ENCODE measurements at regions not wholly inside any gene's neighbourhood (a gene's known extent, or its start where the extent isn't known, plus 50 kb on each side); places are given as distances from the start of the nearest gene placed in this dataset.
A peak's percentile ranks its signal among the peaks of the same experiment; 100 is the strongest.

- no peak for TF ChIP-seq CTCF (conservative IDR thresholded peaks at IDR 0.05; ENCODE audit: control insufficient read depth, insufficient read depth, low read depth, low read length)
- DNase-seq (ENCODE audit: low read depth), result no peak
- H3K4me3 ChIP-seq (ENCODE audit: control insufficient read depth, low read depth, low read length), result no peak overlapping the region
Observed at GRCh38 chr2:198763793-198764192, 693.9 kb downstream of the SATB2 start.

DNA sequence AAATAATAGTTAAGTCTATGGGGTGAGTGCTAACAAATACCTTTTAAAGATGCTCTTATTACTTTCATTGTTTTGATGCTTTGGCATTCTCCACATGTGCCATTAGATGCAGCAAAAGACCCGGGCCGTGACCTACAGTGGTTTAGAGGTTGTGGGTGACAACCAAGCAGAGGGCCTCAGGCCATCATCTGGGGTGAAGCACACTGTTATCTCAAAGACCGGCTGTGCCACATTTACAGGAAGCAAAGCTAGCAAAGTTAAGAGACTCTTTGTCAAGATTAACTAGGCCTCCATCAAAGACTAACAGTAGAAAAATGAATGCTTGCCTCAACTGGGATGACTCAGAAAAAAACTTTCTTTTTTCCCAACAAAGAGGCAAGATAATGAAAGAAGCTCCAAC lies 695.3 kb downstream of the SATB2 start:
- no peak for TF ChIP-seq CTCF (conservative IDR thresholded peaks at IDR 0.05; ENCODE audit: control insufficient read depth, insufficient read depth, low read depth, low read length)
- no peak for DNase-seq (ENCODE audit: low read depth)

GRCh38 chr2:198757069-198757468 lies 700.7 kb downstream of the SATB2 start:
- DNase-seq (ENCODE audit: low read depth), result no peak
- no peak overlapping the region for H3K4me3 ChIP-seq (ENCODE audit: control insufficient read depth, low read depth, low read length)
- TF ChIP-seq CTCF (conservative IDR thresholded peaks at IDR 0.05; ENCODE audit: control insufficient read depth, insufficient read depth, low read depth, low read length), result no peak

More for the DNA sequence above, 695.3 kb downstream of the SATB2 start:
- H3K4me3 ChIP-seq (ENCODE audit: control insufficient read depth, low read depth, low read length), result no peak overlapping the region

DNA sequence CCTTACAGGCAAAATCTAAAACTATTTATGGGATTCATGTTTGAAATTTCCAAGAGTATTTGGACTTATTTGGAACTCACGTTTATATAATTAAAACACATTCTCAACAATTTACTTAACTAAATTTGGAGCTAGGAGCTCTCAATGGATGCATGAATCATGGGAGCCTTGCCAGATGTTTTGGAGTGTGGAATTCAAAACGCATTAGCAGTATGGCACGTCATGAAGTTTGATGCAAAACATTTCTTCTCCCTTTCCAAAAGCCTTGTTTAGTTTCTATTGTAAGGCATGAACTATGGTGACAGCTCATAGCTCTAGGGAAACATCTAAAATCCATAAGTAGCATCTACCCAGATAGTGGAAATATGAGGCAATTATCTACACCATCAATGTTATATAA lies 701.6 kb downstream of the SATB2 start:
- TF ChIP-seq CTCF (conservative IDR thresholded peaks at IDR 0.05; ENCODE audit: control insufficient read depth, insufficient read depth, low read depth, low read length), result no peak
- H3K4me3 ChIP-seq (ENCODE audit: control insufficient read depth, low read depth, low read length), result no peak overlapping the region
- DNase-seq (ENCODE audit: low read depth), result peak; percentile 3

- no peak for TF ChIP-seq CTCF (conservative IDR thresholded peaks at IDR 0.05; ENCODE audit: control insufficient read depth, insufficient read depth, low read depth, low read length)
- no peak for DNase-seq (ENCODE audit: low read depth)
- no peak overlapping the region for H3K4me3 ChIP-seq (ENCODE audit: control insufficient read depth, low read depth, low read length)
Observed at GRCh38 chr2:198753101-198753500, 704.6 kb downstream of the SATB2 start.

DNA sequence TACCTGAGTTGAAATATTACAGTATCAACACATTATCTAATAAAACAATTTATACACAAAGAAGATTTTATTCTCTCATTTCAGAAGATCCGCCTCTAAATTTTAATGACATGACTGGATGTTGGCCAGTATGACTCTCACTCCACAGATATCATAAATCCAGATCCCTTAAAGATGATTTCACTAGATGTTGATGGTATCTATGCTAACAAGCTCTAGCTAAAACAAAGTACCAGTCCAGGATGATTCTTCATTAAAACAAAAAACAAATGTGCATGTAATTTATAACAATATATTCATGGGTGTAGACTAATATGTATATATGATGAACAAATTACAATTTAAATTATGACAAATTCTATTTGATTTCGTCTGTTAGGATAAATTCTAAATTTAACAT lies 708.4 kb downstream of the SATB2 start:
- H3K4me3 ChIP-seq (ENCODE audit: control insufficient read depth, low read depth, low read length), result no peak overlapping the region
- no peak for DNase-seq (ENCODE audit: low read depth)
- no peak for TF ChIP-seq CTCF (conservative IDR thresholded peaks at IDR 0.05; ENCODE audit: control insufficient read depth, insufficient read depth, low read depth, low read length)

- no peak for TF ChIP-seq CTCF (conservative IDR thresholded peaks at IDR 0.05; ENCODE audit: control insufficient read depth, insufficient read depth, low read depth, low read length)
- DNase-seq (ENCODE audit: low read depth), result no peak
- H3K4me3 ChIP-seq (ENCODE audit: control insufficient read depth, low read depth, low read length), result no peak overlapping the region
Observed at GRCh38 chr2:198731842-198732399, 725.8 kb downstream of the SATB2 start.

Data from fibroblast of mammary gland (primary cell).